Smooth muscle cell (in vitro differentiated cells): ENCODE measurements at regions not wholly inside any gene's neighbourhood (a gene's known extent, or its start where the extent isn't known, plus 50 kb on each side); places are given as distances from the start of the nearest gene placed in this dataset.

ENCODE experiments used
- DNase-seq: peaks from one replicate; lab custom pipeline; 2025; ENCODE audit not compliant: unreplicated experiment; lab: John Stamatoyannopoulos, UW
- H2AFZ ChIP-seq: fragments of 200-600 bp; sonication (generic); 2 replicates; pipeline ENCODE4 v1.6.0; 2016; ENCODE audit warnings: antibody characterized with exemption, low read depth, mild to moderate bottlenecking
- H3F3A ChIP-seq: fragments of 200-600 bp; sonication (generic); 2 replicates; pipeline ENCODE4 v1.6.0; 2017; ENCODE audit warnings: antibody characterized with exemption, low read depth
- H3K27ac ChIP-seq: fragments of 200-600 bp; sonication (generic); 2 replicates; pipeline ENCODE4 v1.5.1; 2016; ENCODE audit warnings: low read depth, mild to moderate bottlenecking
- H3K27me3 ChIP-seq: fragments of 200-600 bp; sonication (generic); 2 replicates; pipeline ENCODE4 v1.6.1; 2016; ENCODE audit warnings: low read depth, mild to moderate bottlenecking
- H3K36me3 ChIP-seq: fragments of 200-600 bp; sonication (generic); 2 replicates; pipeline ENCODE4 v1.5.1; 2016; ENCODE audit warnings: low read depth
- H3K4me1 ChIP-seq: fragments of 200-600 bp; sonication (generic); 2 replicates; pipeline ENCODE4 v1.5.1; 2016; ENCODE audit warnings: low read depth
- H3K4me2 ChIP-seq: fragments of 200-600 bp; sonication (generic); 2 replicates; pipeline ENCODE4 v1.6.0; 2016; ENCODE audit warnings: mild to moderate bottlenecking
- H3K4me3 ChIP-seq: fragments of 200-600 bp; sonication (generic); 2 replicates; pipeline ENCODE4 v1.5.1; 2016; ENCODE audit warnings: mild to moderate bottlenecking
- H3K79me2 ChIP-seq: fragments of 200-600 bp; sonication (generic); 2 replicates; pipeline ENCODE4 v1.6.0; 2016; ENCODE audit warnings: low read depth, mild to moderate bottlenecking
- H3K9ac ChIP-seq: fragments of 200-600 bp; sonication (generic); 2 replicates; pipeline ENCODE4 v1.6.0; 2016; ENCODE audit warnings: low read depth
- H3K9me3 ChIP-seq: fragments of 200-600 bp; sonication (generic); replicated peaks from 2 replicates; pipeline ENCODE4 v1.5.1; 2016; ENCODE audit warnings: low read depth
- H4K20me1 ChIP-seq: fragments of 200-600 bp; sonication (generic); 2 replicates; pipeline ENCODE4 v1.6.0; 2016; ENCODE audit warnings: low read depth
- CTCF ChIP-seq: fragments of 200-600 bp; sonication (generic); IDR thresholded peaks from 2 replicates; pipeline ENCODE4 v1.5.1; 2017; ENCODE audit warnings: borderline replicate concordance, mild to moderate bottlenecking, antibody characterized with exemption; ENCODE audit not compliant: insufficient read depth, poor library complexity, severe bottlenecking
- WGBS: methylation state at CpG from one replicate; pipeline ENCODE4 v1.1.7; 2016; ENCODE audit warnings: low lambda C conversion rate; 5-methylcytosine and 5-hydroxymethylcytosine counted together

GRCh38 chr1:234745844-234746797, 136.1 kb upstream of the IRF2BP2 start:
- 29% methylated on average over 15 of the region's 15 CpGs for WGBS
- H3K4me2 ChIP-seq: peak overlapping the region; percentile 52
- no peaks in the 10 kb centered on the region for H4K20me1 ChIP-seq
- no peak for TF ChIP-seq CTCF
- no peak for DNase-seq
- peaks cover 14% of the 10 kb centered on the region for H3F3A ChIP-seq
- H3K79me2 ChIP-seq: no peaks in the 10 kb centered on the region
- peak overlapping the region; percentile 16 for H2AFZ ChIP-seq
- peaks cover 40% of the 10 kb centered on the region for H3K4me1 ChIP-seq
- H3K27ac ChIP-seq: peak overlapping the region; percentile 75
- H3K36me3 ChIP-seq: no peaks in the 10 kb centered on the region
- peak overlapping the region; percentile 10 for H3K9ac ChIP-seq
- no peaks in the 10 kb centered on the region for H3K27me3 ChIP-seq
- H3K4me3 ChIP-seq: no peak overlapping the region
- H3K9me3 ChIP-seq: no peaks in the 10 kb centered on the region

GRCh38 chr1:234745276-234745675, 135.3 kb upstream of the IRF2BP2 start:
- Histone ChIP-seq H3K4me2 (peak overlapping the region; percentile 52), H3K9me3 (no peaks in the 10 kb centered on the region), H3K27ac (peak overlapping the region; percentile 75), H3K4me1 (peaks cover 40% of the 10 kb centered on the region), H3K27me3 (no peaks in the 10 kb centered on the region), H3K9ac (no peak overlapping the region), H3K79me2 (no peaks in the 10 kb centered on the region), H4K20me1 (no peaks in the 10 kb centered on the region), H2AFZ (no peak overlapping the region), H3K4me3 (no peak overlapping the region), H3K36me3 (no peaks in the 10 kb centered on the region), H3F3A (peaks cover 14% of the 10 kb centered on the region)
- no peak for TF ChIP-seq CTCF
- WGBS: 89% methylated on average over 11 of the region's 11 CpGs
- DNase-seq: no peak

- Histone ChIP-seq H3K27ac (peak overlapping the region; percentile 5), H3K4me3 (no peak overlapping the region), H4K20me1 (no peaks in the 10 kb centered on the region), H3K36me3 (no peaks in the 10 kb centered on the region), H3K79me2 (no peaks in the 10 kb centered on the region), H3K9ac (no peak overlapping the region), H3K27me3 (no peaks in the 10 kb centered on the region), H2AFZ (peak overlapping the region; percentile 1), H3K4me2 (peak overlapping the region; percentile 30), H3K4me1 (peaks cover 40% of the 10 kb centered on the region), H3F3A (peaks cover 14% of the 10 kb centered on the region), H3K9me3 (no peaks in the 10 kb centered on the region)
- no peak for DNase-seq
- no peak for TF ChIP-seq CTCF
- 27% methylated on average over 18 of the region's 18 CpGs for whole genome bisulfite sequencing
Measured at GRCh38 chr1:234743791-234744611, 134.0 kb upstream of the IRF2BP2 start.
